Adipose tissue (tissue), 3 donors: ENCODE measurements at regions not wholly inside any gene's neighbourhood (a gene's known extent, or its start where the extent isn't known, plus 50 kb on each side); places are given as distances from the start of the nearest gene placed in this dataset.
"Not testable (repeated sequence)": the region's sequence is repeated elsewhere in the genome, so short reads cannot be mapped to it uniquely, and the experiment has no call there.

Experiments used
- H3K27ac ChIP-seq: one replicate; pipeline ENCODE4 v1.5.1; 2013; ENCODE audit warnings: low read depth, low read length
- WGBS, 3 donors: extraction: QIAGEN DNeasy Blood & Tissue Kit; methylation state at CpG; one replicate each; pipeline ENCODE4 v1.1.7; 2013; 5-methylcytosine and 5-hydroxymethylcytosine counted together
- donor health status: healthy with polysubstance abuse.
- donor health status: Bipolar disorder and iron deficiency.
- donor health status: healthy.

DNA sequence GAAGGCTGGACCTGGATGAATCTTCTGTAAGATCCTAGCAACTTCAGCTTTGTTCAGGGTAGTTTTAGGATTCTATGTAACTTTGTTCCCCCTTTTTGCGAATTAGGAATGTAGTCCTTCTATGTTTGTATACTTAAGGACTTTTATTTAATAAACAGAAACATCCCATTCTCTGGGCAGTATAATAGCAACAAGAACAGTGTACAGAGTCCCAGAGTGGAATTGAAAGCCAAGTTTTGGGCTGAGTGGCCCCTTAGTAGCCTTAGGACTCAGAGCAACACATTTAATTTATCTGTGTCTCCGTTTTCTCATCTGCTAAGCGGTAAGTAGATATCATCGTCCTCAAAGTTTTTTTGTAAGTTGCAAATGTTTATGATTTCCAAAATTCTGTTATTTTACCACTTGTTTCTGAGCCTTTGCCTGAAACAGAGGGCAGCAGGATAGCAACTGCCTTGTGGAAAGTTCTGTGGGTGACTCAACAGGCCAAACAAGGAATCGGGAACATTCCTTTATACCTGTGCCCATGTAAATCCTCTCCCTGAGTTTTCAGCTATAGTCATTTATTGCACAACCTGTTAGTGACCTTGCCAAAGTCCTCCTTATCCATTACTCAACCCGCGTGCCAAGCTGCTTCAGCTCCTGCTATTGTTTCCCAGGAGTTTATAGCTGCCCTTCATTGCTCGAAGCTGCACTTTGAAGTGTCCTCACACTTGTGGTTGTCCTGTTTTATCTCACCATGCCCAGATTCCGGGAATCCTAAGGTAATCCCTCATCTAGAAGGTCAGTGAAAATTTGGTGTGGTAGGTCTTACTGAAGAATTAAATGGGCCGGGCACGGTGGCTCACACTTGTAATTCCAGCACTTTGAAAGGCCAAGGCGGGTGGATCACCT lies 199.1 kb upstream of the AHR start:
- H3K27ac ChIP-seq, result no peak overlapping the region

DNA sequence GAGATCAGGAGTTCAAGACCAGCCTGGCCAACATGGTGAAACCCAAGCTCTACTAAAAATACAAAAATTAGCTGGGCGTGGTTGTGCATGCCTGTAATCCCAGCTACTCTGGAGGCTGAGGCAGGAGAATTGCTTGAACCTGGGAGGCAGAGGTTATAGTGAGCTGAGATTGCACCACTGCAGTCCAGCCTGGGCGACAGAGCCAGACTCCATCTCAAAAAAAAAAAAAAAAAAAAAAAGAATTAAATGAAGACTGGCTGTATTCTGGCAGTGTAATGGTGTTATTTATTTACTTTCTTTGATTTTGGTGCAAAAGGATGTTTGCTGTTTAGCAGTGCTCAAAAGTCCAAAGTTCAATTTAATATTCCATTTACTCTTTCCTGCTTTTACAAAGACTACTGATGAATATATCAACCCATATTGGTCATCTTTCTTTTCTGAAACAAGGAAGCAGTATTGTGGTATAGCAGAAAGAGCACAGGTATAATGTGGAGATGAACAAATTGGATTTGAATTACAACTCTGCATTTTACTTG lies 198.4 kb upstream of the AHR start:
- not testable (repeated sequence) for H3K27ac ChIP-seq
- 66 to 100% (median 97%) methylated on average over 2 of the region's 2 CpGs for WGBS, 3 donors

More for the DNA sequence above, 199.1 kb upstream of the AHR start:
- 44 to 82% (median 80%) methylated on average over 12 of the region's 12 CpGs for WGBS, 3 donors

DNA sequence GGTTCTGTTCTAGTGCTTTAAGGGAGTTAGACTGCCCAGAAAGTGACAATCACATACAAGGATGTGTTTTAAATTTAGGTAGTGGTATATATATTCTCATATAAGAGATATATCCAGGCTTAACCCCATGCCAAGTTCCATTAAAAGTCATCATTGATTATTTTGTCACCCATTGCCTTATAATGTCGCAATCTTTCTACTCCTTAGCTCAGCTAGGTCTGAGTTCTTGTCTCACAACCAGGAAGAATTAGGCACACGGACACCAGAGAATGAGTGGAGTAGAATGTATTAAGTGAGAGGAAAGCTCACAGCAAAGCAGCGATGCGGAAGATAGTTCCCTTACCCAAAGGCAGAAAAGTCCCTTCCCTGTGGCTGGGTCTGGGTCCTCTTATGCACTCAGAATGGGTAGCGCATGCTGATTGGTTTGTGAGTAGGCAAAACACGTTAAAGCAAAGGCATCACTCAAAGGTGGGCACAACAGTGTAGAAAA lies 197.2 kb upstream of the AHR start:
- H3K27ac ChIP-seq, result no peak overlapping the region
- WGBS, 3 donors, result 95 to 98% (median 97%) methylated on average over 6 of the region's 6 CpGs

DNA sequence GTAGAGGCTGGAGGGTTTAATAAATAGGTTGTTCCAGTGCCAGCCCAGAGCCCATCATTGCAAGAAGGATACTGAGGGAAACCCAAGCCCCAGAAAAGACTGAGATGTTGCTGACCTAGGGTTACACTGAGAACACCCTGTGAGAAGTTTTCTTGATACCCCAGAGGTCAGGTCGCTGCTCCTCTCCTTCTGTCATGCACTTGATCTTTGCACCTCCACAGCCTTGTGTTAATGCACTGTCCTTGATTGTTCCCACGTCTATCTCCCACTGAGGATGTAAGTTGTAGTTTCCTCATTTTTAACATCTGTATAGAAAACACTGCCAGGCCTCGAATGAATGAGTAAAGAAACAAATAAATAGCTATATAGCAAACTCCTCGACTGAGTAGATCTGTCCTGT lies 195.3 kb upstream of the AHR start:
- WGBS, 3 donors, result 45 to 62% (median 59%) methylated on average over 4 of the region's 4 CpGs

DNA sequence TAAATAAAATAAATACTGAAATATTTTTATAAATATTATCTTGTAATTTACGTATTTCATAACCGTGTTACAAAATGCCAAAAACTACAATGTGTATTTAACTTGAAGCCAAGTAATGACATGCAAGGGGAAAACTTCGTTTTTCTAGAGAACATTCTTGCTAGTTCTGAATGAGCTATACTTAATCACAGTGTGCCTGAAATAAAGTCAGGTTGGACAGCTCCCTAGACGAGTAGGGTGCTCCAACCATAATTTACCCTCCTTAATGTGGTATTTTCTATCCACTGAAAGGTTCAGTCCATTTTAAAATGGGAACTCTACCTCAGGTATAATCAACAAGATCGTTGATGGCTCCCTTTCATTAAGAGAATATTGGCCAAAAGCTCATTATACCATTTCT lies 194.5 kb upstream of the AHR start:
- no peak overlapping the region for H3K27ac ChIP-seq
- 63 to 75% (median 67%) methylated on average over 5 of the region's 5 CpGs for WGBS, 3 donors

More for the DNA sequence above, 195.3 kb upstream of the AHR start:
- no peak overlapping the region for H3K27ac ChIP-seq

DNA sequence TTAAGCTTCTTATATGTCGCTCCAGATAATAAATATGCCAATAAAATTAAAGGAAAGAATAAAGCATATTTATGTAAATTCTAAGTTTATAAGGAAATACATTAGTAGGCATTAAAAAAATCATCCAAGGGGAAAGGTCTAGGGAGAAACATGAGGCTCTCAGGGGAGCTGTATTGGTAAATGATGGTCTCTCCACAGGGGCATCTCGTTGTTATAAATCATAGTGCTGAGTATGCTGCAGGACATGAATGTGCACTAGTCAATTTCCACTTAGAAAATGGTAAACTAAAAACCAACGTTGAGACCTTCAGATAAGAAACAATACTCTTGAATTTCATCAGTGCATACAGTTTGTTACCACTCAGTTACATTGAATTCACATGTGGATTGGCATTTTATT lies 194.0 kb upstream of the AHR start:
- 68 to 77% (median 75%) methylated on average over 3 of the region's 3 CpGs for WGBS, 3 donors
- H3K27ac ChIP-seq, result no peak overlapping the region

DNA sequence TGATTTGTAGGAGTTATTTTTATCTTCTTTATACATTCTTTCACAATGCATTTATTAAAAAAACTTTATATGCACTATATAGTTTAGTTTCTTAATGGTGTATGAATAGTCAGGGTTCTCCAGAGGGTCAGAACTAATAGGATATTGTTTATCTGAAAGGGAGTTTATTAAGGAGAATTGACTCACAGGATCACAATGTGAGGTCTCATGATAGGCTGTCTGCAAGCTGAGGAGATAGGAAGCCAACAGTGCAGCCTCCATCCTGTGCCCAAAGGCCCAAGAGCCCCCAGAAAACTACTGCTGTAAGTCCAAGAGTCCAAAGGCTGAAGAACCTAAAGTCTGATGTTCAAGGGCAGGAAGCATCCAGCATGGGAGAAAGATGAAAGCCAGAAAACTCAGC lies 192.8 kb upstream of the AHR start:
- H3K27ac ChIP-seq, result no peak overlapping the region

DNA sequence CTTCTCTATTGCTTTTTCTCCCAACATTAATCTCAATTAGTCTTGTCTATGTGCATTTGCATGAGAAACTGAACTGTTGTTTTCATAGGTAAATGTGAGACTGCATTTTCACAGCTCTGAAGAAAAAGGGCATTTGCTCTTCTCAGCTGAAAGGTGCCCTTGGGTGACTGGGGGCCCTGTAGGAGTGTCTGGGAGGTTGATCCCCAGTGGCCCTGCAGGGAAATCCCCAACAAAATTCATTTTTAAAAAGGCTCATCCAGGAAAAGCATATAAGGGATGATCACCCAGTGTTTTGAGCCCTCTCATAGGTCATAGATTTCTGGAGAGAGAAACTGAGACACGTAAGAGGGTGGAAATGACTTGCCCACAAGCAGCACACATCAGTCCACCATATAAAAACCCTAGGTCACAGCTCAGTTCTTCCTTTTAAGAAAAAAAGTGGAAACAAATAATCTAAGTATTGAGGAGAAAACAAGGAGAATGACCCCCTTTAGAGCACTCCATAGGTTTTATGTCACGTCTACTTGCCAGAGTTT lies 190.3 kb upstream of the AHR start:
- no peak overlapping the region for H3K27ac ChIP-seq
- WGBS, 3 donors, result 93 to 98% (median 95%) methylated on average over 2 of the region's 2 CpGs

DNA sequence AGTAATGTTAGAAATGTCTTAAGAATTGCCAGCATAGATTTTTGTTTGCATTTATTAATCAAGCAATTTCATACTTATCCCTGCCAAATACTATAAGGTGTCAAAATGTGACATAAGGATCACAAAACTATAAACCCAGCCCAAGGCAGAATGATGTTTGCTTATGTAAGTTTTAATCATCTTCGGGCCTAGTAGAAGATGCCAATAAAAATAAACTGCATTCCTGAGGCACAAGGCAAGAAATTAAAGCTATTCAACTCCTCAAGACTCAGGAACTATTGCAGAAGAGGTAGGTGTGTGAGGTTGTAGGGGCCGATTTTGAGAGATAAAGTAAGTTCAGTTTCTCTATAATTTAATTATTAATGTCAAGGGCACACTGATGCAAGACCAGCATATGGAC lies 189.4 kb upstream of the AHR start:
- WGBS, 3 donors, result 48 to 77% (median 71%) methylated on average over 2 of the region's 2 CpGs
- H3K27ac ChIP-seq, result no peak overlapping the region

DNA sequence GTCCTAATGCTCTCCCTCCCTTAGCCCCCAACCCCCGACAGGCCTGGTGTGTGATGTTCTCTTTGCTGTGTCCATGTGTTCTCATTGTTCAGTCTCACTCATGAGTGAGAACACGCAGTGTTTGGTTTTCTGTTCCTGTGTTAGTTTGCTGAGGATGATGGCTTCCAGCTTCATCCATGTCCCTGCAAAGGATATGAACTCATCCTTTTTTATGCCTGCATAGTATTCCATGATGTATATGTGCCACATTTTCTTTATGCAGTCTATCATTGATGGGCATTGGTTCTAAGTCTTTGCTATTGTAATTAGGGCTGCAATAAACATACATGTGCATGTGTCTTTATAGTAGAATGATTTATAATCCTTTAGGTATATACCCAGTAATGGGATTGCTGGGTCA lies 184.7 kb upstream of the AHR start:
- 92 to 96% (median 94%) methylated on average over 2 of the region's 2 CpGs for WGBS, 3 donors
- not testable (repeated sequence) for H3K27ac ChIP-seq

DNA sequence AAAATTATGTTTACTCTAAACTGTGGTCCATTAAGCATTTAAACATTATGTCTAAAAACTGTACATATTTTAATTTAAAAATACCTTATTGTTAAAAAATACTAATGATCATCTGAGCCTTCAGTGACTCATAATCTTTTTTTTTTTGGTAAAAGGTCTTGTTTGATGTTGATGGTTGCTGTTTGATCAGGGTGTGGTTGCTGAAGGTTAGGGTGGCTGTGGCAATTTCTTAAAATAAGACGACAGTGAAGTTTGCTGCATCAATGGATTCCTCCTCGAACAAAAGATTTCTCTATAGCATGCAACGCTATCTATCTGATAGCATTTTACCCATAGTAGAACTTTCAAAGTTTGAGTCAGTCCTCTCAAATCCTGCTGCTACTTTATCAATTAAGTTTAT lies 180.0 kb upstream of the AHR start:
- H3K27ac ChIP-seq, result no peak overlapping the region
- 79 to 92% (median 89%) methylated on average over 3 of the region's 3 CpGs for WGBS, 3 donors

DNA sequence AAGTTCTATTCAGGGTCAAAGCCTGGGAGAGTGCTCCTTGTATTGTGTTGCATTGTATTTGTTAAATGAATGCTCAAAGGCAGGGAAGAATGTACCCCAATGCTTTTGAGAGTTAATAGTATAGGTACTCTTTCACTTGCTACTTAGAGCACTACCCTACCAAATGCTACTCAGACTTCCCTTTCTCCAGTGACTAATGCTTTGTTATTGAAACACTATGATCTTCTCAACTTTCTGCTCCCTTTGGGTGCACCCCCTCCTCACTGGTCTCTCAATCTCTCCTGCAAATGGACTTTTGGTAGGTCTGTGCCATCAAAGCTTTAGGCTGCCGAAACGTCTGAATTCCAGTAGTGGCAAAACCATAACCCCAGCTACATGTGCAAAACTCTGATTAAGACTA lies 177.7 kb upstream of the AHR start:
- H3K27ac ChIP-seq, result no peak overlapping the region
- WGBS, 3 donors, result 90 to 94% (median 91%) methylated on average over 2 of the region's 2 CpGs

DNA sequence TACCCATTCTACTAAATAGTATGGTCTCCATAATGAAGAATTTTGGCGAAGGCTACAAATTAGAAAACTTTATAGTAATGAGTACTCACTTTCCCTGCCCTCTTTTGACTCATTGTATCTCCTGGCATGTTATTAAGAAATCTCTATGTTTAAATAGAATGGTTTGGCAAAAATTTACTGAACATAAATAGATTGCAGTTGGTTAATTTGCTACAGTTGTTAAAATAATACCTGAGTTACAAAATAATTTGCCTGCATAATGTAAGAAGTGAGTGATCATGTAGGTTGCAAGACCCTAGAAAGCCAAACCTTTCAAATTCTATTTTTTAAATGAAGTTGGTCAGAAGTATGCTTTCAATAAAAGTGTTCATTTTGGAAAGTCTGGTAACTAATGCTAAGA lies 176.8 kb upstream of the AHR start:
- no peak overlapping the region for H3K27ac ChIP-seq
- WGBS, 3 donors, result 92 to 93% (median 92%) methylated on average over 1 of the region's 1 CpG

DNA sequence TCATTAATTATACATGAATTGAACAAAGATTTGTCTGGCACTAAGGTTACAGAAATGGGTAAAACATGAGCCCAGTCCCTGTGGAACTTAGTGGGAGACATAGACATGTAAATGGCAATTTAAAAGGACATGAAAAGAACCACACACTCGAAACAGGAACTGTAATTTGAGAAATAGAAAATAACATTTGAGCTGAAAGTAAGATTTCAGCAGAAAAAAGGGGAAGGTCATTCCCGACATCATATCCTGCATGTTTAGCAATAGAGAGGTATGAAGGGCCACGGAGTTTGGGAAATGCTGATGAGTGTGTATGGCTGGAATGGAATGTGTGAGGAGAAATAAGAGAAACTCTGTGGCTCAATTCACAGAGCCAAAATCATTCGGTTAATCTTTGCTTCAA lies 175.4 kb upstream of the AHR start:
- WGBS, 3 donors, result 47 to 68% (median 58%) methylated on average over 4 of the region's 4 CpGs

DNA sequence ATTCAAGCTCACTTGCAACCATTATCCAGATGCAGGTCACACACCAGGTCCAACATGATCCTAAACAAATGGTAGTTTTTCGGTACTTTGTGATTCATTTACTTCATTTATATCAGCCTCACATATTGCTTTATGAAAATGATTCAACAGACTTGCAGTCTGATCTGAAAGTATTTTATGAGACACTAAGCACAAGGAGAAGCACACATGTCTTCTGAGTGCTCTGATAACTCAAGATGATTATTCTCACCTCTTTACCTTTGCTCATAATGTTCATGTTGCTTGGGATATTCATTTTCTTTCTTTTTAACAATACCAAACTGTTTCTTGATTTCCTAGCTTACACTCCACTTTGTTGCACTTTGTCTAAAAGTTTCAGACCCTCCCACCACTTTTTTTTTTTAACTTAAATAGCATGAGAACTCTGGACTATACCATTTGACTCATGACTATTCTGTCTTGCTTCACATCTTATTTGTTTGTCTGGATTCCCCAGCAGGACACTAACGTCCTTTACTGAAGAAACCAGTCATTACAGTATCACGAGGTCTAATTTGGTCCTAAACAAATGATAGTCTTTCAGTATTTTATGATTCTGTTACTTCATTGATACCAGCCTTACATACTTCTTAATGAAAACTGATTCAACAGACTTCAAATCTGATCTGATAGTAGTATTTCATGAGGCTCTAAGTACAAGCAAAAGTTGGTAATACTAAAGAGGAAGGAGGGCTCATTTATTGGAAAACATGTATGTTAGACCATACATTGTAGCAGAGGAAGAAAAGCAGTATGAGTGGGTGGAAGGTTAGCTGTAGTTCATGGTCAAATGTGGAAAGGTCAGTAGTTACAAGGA lies 171.8 kb upstream of the AHR start:
- H3K27ac ChIP-seq, result no peak overlapping the region
- WGBS, 3 donors, result 84 to 91% (median 90%) methylated on average over 3 of the region's 3 CpGs

More for the DNA sequence above, 175.4 kb upstream of the AHR start:
- no peak overlapping the region for H3K27ac ChIP-seq

DNA sequence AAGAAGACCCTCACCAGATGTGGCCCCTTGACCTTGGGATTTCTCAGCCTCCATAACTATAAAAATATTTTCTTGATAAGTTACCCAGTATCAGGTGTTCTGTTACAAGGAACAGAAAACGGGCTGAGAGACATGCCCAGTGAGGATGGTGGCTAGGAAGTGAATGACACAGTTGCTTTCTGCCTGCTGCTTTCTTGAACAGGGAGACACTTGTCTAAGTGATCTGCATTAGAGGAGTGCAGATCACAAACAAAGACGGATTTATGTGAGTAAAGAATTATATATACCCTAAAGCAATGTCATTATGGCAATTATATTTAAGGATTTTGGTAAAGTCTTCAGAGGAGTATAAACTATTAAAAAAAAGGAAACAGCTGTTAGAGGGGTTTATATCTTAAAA lies 169.2 kb upstream of the AHR start:
- no peak overlapping the region for H3K27ac ChIP-seq
- WGBS, 3 donors, result 90 to 96% (median 93%) methylated on average over 2 of the region's 2 CpGs

DNA sequence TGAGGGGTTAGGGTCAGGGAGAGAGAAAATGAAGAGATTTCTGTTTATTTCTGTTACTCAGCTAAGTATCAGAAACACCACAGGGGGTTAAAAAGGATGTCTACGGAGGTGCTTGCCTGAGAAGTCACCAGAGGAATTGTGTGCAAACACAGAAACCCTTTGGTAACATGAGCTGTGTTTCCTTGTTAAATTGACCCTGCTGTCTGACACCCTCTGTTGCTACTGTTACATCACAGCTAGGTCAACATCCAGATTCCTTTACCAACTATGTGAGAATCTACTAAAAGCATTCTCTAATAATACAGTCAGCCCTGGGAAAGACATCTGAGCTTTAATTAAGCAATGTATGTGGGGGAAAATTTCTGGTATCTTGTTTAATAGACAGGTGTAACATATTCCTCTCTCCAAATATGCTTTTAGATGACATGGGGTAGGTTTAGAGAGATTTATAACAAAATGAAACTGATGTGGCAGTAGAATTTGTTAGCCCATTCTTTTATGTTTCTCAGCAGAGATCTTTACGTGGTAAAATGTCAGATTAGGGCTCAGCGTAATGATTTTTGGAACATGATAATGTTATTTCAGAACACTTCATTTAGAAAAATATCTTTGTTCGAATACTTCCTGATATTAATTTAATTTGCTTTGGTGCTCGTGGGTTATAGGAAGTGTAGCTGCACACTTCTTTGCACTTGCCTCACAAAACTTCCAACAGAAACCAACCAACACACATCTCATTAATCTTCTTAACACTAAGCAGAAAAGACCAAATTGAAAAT lies 168.0 kb upstream of the AHR start:
- no peak overlapping the region for H3K27ac ChIP-seq
- WGBS, 3 donors, result 22 to 32% (median 24%) methylated on average over 5 of the region's 5 CpGs

DNA sequence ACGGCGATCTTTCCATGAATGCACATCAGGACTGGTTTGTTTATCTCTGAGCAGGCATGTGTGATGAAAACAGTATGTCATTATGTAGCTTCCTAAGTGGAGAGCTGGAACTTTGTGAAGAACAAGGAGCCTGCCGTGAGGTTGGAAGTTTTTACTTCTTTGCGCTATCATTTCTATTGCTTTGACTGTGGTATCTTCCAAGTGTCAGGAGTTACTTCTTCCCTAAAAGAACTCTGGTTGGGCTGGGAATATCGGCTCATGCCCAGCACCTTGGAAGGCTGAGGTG lies 167.4 kb upstream of the AHR start:
- 41 to 63% (median 57%) methylated on average over 5 of the region's 5 CpGs for WGBS, 3 donors
- H3K27ac ChIP-seq, result no peak overlapping the region
